Neural progenitor cell (in vitro differentiated cells): ENCODE measurements at regions not wholly inside any gene's neighbourhood (a gene's known extent, or its start where the extent isn't known, plus 50 kb on each side); places are given as distances from the start of the nearest gene placed in this dataset.
A peak's percentile ranks its signal among the peaks of the same experiment; 100 is the strongest.

Experiments
- DNase-seq: peaks from one replicate; pipeline ENCODE4 v3.0.0-alpha.2; 2016; ENCODE audit warnings: low spot score
- H2AFZ ChIP-seq: fragments of 200-600 bp; sonication (generic); replicated peaks from 2 replicates; pipeline ENCODE4 v1.6.1; 2016; ENCODE audit warnings: antibody characterized with exemption
- H3F3A ChIP-seq: fragments of 200-600 bp; sonication (generic); 2 replicates; pipeline ENCODE4 v1.6.1; 2016; ENCODE audit warnings: antibody characterized with exemption, low read depth
- H3K27ac ChIP-seq: fragments of 200-600 bp; sonication (generic); 2 replicates; pipeline ENCODE4 v1.5.1; 2016; ENCODE audit warnings: mild to moderate bottlenecking
- H3K27me3 ChIP-seq: fragments of 200-600 bp; sonication (generic); 2 replicates; pipeline ENCODE4 v1.6.1; 2016; ENCODE audit warnings: mild to moderate bottlenecking, moderate library complexity
- H3K36me3 ChIP-seq: fragments of 200-600 bp; sonication (generic); 2 replicates; pipeline ENCODE4 v1.5.1; 2016
- H3K4me1 ChIP-seq: fragments of 200-600 bp; sonication (generic); 2 replicates; pipeline ENCODE4 v1.6.1; 2016; ENCODE audit warnings: mixed run types
- H3K4me2 ChIP-seq: fragments of 200-600 bp; sonication (generic); 2 replicates; pipeline ENCODE4 v1.6.1; 2016
- H3K4me3 ChIP-seq: fragments of 200-600 bp; sonication (generic); 2 replicates; pipeline ENCODE4 v1.5.1; 2016
- H3K79me2 ChIP-seq: fragments of 200-600 bp; sonication (generic); 2 replicates; pipeline ENCODE4 v1.6.1; 2016; ENCODE audit warnings: low read depth
- H3K9ac ChIP-seq: fragments of 200-600 bp; sonication (generic); 2 replicates; pipeline ENCODE4 v1.6.1; 2016
- H3K9me3 ChIP-seq: fragments of 200-600 bp; sonication (generic); 2 replicates; pipeline ENCODE4 v1.5.1; 2016; ENCODE audit warnings: low read depth
- H4K20me1 ChIP-seq: fragments of 200-600 bp; sonication (generic); 2 replicates; pipeline ENCODE4 v1.6.1; 2016; ENCODE audit warnings: low read depth
- H3K27ac Mint-ChIP-seq: 3 replicates; pipeline ENCODE4 v1.8.0; 2021; ENCODE audit warnings: mixed read lengths
- H3K27me3 Mint-ChIP-seq: 2 replicates; pipeline ENCODE4 v1.8.0; 2022; ENCODE audit warnings: low read depth, mild to moderate bottlenecking, inconsistent platforms, moderate library complexity, mixed read lengths; ENCODE audit not compliant: insufficient read depth
- H3K36me3 Mint-ChIP-seq: 3 replicates; pipeline ENCODE4 v1.8.0; 2021; ENCODE audit warnings: mixed read lengths
- H3K4me1 Mint-ChIP-seq: 3 replicates; pipeline ENCODE4 v1.8.0; 2021; ENCODE audit warnings: mixed read lengths
- H3K4me3 Mint-ChIP-seq: 3 replicates; pipeline ENCODE4 v1.8.0; 2021; ENCODE audit warnings: mild to moderate bottlenecking, moderate library complexity, mixed read lengths
- H3K9me3 Mint-ChIP-seq: 3 replicates; pipeline ENCODE4 v1.8.0; 2020; ENCODE audit warnings: mixed read lengths
- CTCF ChIP-seq: fragments of 200-600 bp; sonication (generic); IDR thresholded peaks from 2 replicates; pipeline ENCODE4 v1.5.1; 2017; ENCODE audit warnings: antibody characterized with exemption, mild to moderate bottlenecking
- EZH2 ChIP-seq: fragments of 200-600 bp; sonication (generic); IDR thresholded peaks from 2 replicates; pipeline ENCODE4 v1.6.1; 2017; ENCODE audit warnings: antibody characterized with exemption, mild to moderate bottlenecking, moderate library complexity
- EZH2phosphoT487 ChIP-seq: fragments of 200-600 bp; sonication (generic); IDR thresholded peaks from 2 replicates; pipeline ENCODE4 v1.6.1; 2017; ENCODE audit warnings: antibody characterized with exemption

- Histone ChIP-seq H4K20me1 (no peaks in the 10 kb centered on the region), H3K27me3 (no peaks in the 10 kb centered on the region), H2AFZ (no peak overlapping the region), H3K4me1 (no peaks in the 10 kb centered on the region), H3K4me3 (no peak overlapping the region), H3K79me2 (no peaks in the 10 kb centered on the region), H3F3A (no peaks in the 10 kb centered on the region), H3K9ac (no peak overlapping the region), H3K36me3 (no peaks in the 10 kb centered on the region), H3K27ac (no peak overlapping the region), H3K4me2 (no peak overlapping the region), H3K9me3 (no peaks in the 10 kb centered on the region)
- DNase-seq: no peak
- Mint-ChIP-seq H3K27me3 (no peaks in the 10 kb centered on the region), H3K9me3 (peaks cover 3% of the 10 kb centered on the region), H3K36me3 (no peaks in the 10 kb centered on the region), H3K4me1 (peaks cover 2% of the 10 kb centered on the region), H3K4me3 (no peak overlapping the region), H3K27ac (no peak overlapping the region)
- TF ChIP-seq CTCF (no peak), EZH2 (no peak)
These were observed 319.2 kb downstream of the SLCO4C1 start for GRCh38 chr5:101976933-101977332.

GRCh38 chr5:101969742-101970141 is 326.3 kb downstream of the SLCO4C1 start:
- no peaks in the 10 kb centered on the region for H4K20me1 ChIP-seq
- no peaks in the 10 kb centered on the region for H3K79me2 ChIP-seq
- H3K9me3 Mint-ChIP-seq: peaks cover 7% of the 10 kb centered on the region
- peaks cover 23% of the 10 kb centered on the region for H3K4me1 Mint-ChIP-seq
- no peak overlapping the region for H3K9ac ChIP-seq
- H3K36me3 ChIP-seq: no peaks in the 10 kb centered on the region
- H3K36me3 Mint-ChIP-seq: no peaks in the 10 kb centered on the region
- no peak for TF ChIP-seq EZH2
- no peak for TF ChIP-seq CTCF
- no peak for TF ChIP-seq EZH2phosphoT487
- H3K27me3 ChIP-seq: no peaks in the 10 kb centered on the region
- peaks cover 2% of the 10 kb centered on the region for H3K27me3 Mint-ChIP-seq
- no peak overlapping the region for H3K4me2 ChIP-seq
- H3K4me1 ChIP-seq: peaks cover 12% of the 10 kb centered on the region
- no peak for DNase-seq
- H3K4me3 Mint-ChIP-seq: no peak overlapping the region
- no peak overlapping the region for H2AFZ ChIP-seq
- H3F3A ChIP-seq: no peaks in the 10 kb centered on the region
- H3K9me3 ChIP-seq: no peaks in the 10 kb centered on the region
- no peak overlapping the region for H3K27ac Mint-ChIP-seq
- no peak overlapping the region for H3K27ac ChIP-seq
- no peak overlapping the region for H3K4me3 ChIP-seq

GRCh38 chr5:101966476-101966875 is 329.6 kb downstream of the SLCO4C1 start:
- Mint-ChIP-seq H3K36me3 (peaks cover 3% of the 10 kb centered on the region), H3K27me3 (peaks cover 5% of the 10 kb centered on the region), H3K4me1 (peaks cover 25% of the 10 kb centered on the region), H3K27ac (peak overlapping the region; percentile 62), H3K9me3 (peaks cover 8% of the 10 kb centered on the region), H3K4me3 (peak overlapping the region; percentile 0)
- H3K36me3 ChIP-seq: no peaks in the 10 kb centered on the region
- no peaks in the 10 kb centered on the region for H4K20me1 ChIP-seq
- peak overlapping the region; percentile 58 for H3K4me2 ChIP-seq
- peak overlapping the region; percentile 65 for H2AFZ ChIP-seq
- H3K79me2 ChIP-seq: no peaks in the 10 kb centered on the region
- no peak overlapping the region for H3K9ac ChIP-seq
- peak; percentile 54 for DNase-seq
- no peaks in the 10 kb centered on the region for H3K9me3 ChIP-seq
- TF ChIP-seq CTCF: no peak
- TF ChIP-seq EZH2phosphoT487: no peak
- no peak for TF ChIP-seq EZH2
- H3K4me3 ChIP-seq: no peak overlapping the region
- no peaks in the 10 kb centered on the region for H3K27me3 ChIP-seq
- H3K4me1 ChIP-seq: peaks cover 12% of the 10 kb centered on the region
- peak overlapping the region; percentile 72 for H3K27ac ChIP-seq
- no peaks in the 10 kb centered on the region for H3F3A ChIP-seq

- no peak overlapping the region for H3K4me3 ChIP-seq
- Mint-ChIP-seq H3K4me1 (no peaks in the 10 kb centered on the region), H3K27me3 (no peaks in the 10 kb centered on the region), H3K27ac (no peak overlapping the region), H3K9me3 (no peaks in the 10 kb centered on the region), H3K36me3 (no peaks in the 10 kb centered on the region), H3K4me3 (no peak overlapping the region)
- no peaks in the 10 kb centered on the region for H4K20me1 ChIP-seq
- H3K9me3 ChIP-seq: no peaks in the 10 kb centered on the region
- H3F3A ChIP-seq: no peaks in the 10 kb centered on the region
- no peaks in the 10 kb centered on the region for H3K27me3 ChIP-seq
- H3K9ac ChIP-seq: no peak overlapping the region
- H3K36me3 ChIP-seq: no peaks in the 10 kb centered on the region
- H3K4me1 ChIP-seq: no peaks in the 10 kb centered on the region
- DNase-seq: no peak
- H3K79me2 ChIP-seq: no peaks in the 10 kb centered on the region
- TF ChIP-seq CTCF: no peak
- TF ChIP-seq EZH2: no peak
- no peak for TF ChIP-seq EZH2phosphoT487
- H2AFZ ChIP-seq: no peak overlapping the region
- H3K4me2 ChIP-seq: no peak overlapping the region
- H3K27ac ChIP-seq: no peak overlapping the region
These were observed 340.2 kb downstream of the SLCO4C1 start for GRCh38 chr5:101955891-101956290.
